ENCODE measurements at regions not wholly inside any gene's neighbourhood (a gene's known extent, or its start where the extent isn't known, plus 50 kb on each side); places are given as distances from the start of the nearest gene placed in this dataset.
"Not testable (repeated sequence)": the region's sequence is repeated elsewhere in the genome, so short reads cannot be mapped to it uniquely, and the experiment has no call there.

GRCh38 chr16:55061126-55061525 is 130.5 kb downstream of the IRX5 start:
- DNase-seq = no peak

- DNase-seq = no peak
Observed at GRCh38 chr16:55062442-55062841, 131.8 kb downstream of the IRX5 start.

GRCh38 chr16:55072976-55073375 is 142.3 kb downstream of the IRX5 start:
- no peak for DNase-seq

- DNase-seq = no peak
Observed at GRCh38 chr16:55073830-55074229, 143.2 kb downstream of the IRX5 start.

- not testable (repeated sequence) for DNase-seq
Observed at GRCh38 chr16:55075208-55075607, 144.5 kb downstream of the IRX5 start.

- no peak for DNase-seq
Observed at GRCh38 chr16:55076053-55076452, 145.4 kb downstream of the IRX5 start.

GRCh38 chr16:55077266-55077665 is 146.6 kb downstream of the IRX5 start:
- no peak for DNase-seq

- DNase-seq = no peak
Observed at GRCh38 chr16:55078153-55078552, 147.5 kb downstream of the IRX5 start.

GRCh38 chr16:55078699-55079410 is 148.2 kb downstream of the IRX5 start:
- DNase-seq = no peak

- no peak for DNase-seq
Observed at GRCh38 chr16:55081622-55082590, 151.2 kb downstream of the IRX5 start.

- DNase-seq = no peak
Observed at GRCh38 chr16:55082591-55082976, 151.9 kb downstream of the IRX5 start.

- no peak for DNase-seq
Observed at GRCh38 chr16:55083052-55083451, 152.4 kb downstream of the IRX5 start.

- DNase-seq = no peak
Observed at GRCh38 chr16:55088098-55088497, 157.4 kb downstream of the IRX5 start.

- no peak for DNase-seq
Observed at GRCh38 chr16:55089600-55089999, 158.9 kb downstream of the IRX5 start.

- DNase-seq = no peak
Observed at GRCh38 chr16:55091213-55091870, 160.7 kb downstream of the IRX5 start.

GRCh38 chr16:55091871-55092230 is 161.2 kb downstream of the IRX5 start:
- no peak for DNase-seq

GRCh38 chr16:55100100-55100499 is 169.4 kb downstream of the IRX5 start:
- DNase-seq = no peak

- DNase-seq = no peak
Observed at GRCh38 chr16:55101026-55101425, 170.4 kb downstream of the IRX5 start.

- no peak for DNase-seq
Observed at GRCh38 chr16:55102077-55102476, 171.4 kb downstream of the IRX5 start.

- no peak for DNase-seq
Observed at GRCh38 chr16:55102531-55102930, 171.9 kb downstream of the IRX5 start.

- DNase-seq = no peak
Observed at GRCh38 chr16:55107851-55108250, 177.2 kb downstream of the IRX5 start.

GRCh38 chr16:55113210-55113609 is 182.5 kb downstream of the IRX5 start:
- DNase-seq = no peak

Data from hypothalamus (tissue), 51 donors.